Right lobe of liver (tissue), 4 donors: ENCODE measurements at regions not wholly inside any gene's neighbourhood (a gene's known extent, or its start where the extent isn't known, plus 50 kb on each side); places are given as distances from the start of the nearest gene placed in this dataset.

Experiments used
- CTCF ChIP-seq, 4 donors: fragments of 200-600 bp in 3 of 4; fragments of 450-650 bp in 1 of 4; IDR thresholded peaks; one replicate each; pipeline versions ENCODE4 v1.5.1 to v1.8.0; 2016 to 2022; ENCODE audit warnings: antibody characterized with exemption in 4 of 4, mild to moderate bottlenecking in 2 of 4
- POLR2A ChIP-seq: fragments of 450-650 bp; IDR thresholded peaks from one replicate; pipeline ENCODE4 v1.6.1; 2017; ENCODE audit warnings: antibody characterized with exemption, mild to moderate bottlenecking
- donor health status: DM: no; HTN: no; CAD: no.
- donor health status: DM: no; HTN: no; CAD: no.
- donor health status: DM: no; HTN: yes; CAD: no.

GRCh38 chr3:6099458-6100075 lies 761.3 kb upstream of the GRM7 start:
- TF ChIP-seq CTCF (IDR thresholded peaks at IDR 0.05) = no peak
- TF ChIP-seq POLR2A = no peak
